ENCODE measurements at regions not wholly inside any gene's neighbourhood (a gene's known extent, or its start where the extent isn't known, plus 50 kb on each side); places are given as distances from the start of the nearest gene placed in this dataset.

GRCh38 chr13:64674126-64674525 is 2556.0 kb downstream of the PCDH9 start:
- WGBS, 3 donors, result 58 to 78% (median 68%) methylated on average over 2 of the region's 2 CpGs
- Histone ChIP-seq H3K27ac (ENCODE audit: low read depth in 1 of 3, low read length in 2 of 3) (no peak overlapping the region), H3K9me3 (ENCODE audit: control insufficient read depth in 2 of 2, insufficient read depth in 1 of 2, low read depth in 1 of 2, low read length in 1 of 2) (no peaks in the 10 kb centered on the region), H3K27me3 (ENCODE audit: control insufficient read depth in 3 of 3, insufficient read depth in 3 of 3, low read length in 3 of 3) (no peaks in the 10 kb centered on the region), H3K36me3 (ENCODE audit: control insufficient read depth in 3 of 3, insufficient read depth in 2 of 3, low read depth in 1 of 3, low read length in 3 of 3) (no peaks in the 10 kb centered on the region), H3K4me3 (ENCODE audit: low read depth in 1 of 3, low read length in 3 of 3) (no peak overlapping the region), H3K4me1 (ENCODE audit: control insufficient read depth in 3 of 3, insufficient read depth in 2 of 3, low read depth in 1 of 3, low read length in 2 of 3) (no peaks in the 10 kb centered on the region)
- DNase-seq (no peak), FAIRE-seq (no peak)

DNA sequence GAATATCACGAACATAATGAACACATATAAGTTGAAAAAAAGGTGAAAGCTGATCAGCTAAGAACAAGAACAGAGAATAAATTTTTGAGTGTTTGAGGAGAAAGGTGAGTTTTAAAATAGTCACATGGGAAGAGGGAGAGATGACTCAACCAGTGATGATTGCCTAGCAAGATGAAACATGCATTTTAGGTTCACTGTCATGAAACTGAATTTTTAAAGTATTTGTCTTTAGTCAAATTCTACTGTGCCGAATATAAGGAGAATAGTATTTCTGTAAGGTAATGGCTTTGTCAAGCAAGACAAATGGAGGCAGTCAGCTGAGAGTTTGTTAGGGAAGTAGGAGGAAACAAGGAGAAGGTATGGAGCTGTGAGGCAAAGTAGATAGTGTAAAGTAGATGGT is 2557.4 kb downstream of the PCDH9 start:
- no peak overlapping the region for H3K4me3 ChIP-seq (ENCODE audit: low read depth in 1 of 3, low read length in 3 of 3)
- no peak for DNase-seq
- H3K27ac ChIP-seq (ENCODE audit: low read depth in 1 of 3, low read length in 2 of 3), result no peak overlapping the region
- H3K27me3 ChIP-seq (ENCODE audit: control insufficient read depth in 3 of 3, insufficient read depth in 3 of 3, low read length in 3 of 3), result no peaks in the 10 kb centered on the region
- WGBS, 3 donors, result 78 to 88% (median 78%) methylated on average over 2 of the region's 2 CpGs
- H3K4me1 ChIP-seq (ENCODE audit: control insufficient read depth in 3 of 3, insufficient read depth in 2 of 3, low read depth in 1 of 3, low read length in 2 of 3), result no peaks in the 10 kb centered on the region
- FAIRE-seq, result no peak
- H3K9me3 ChIP-seq (ENCODE audit: control insufficient read depth in 2 of 2, insufficient read depth in 1 of 2, low read depth in 1 of 2, low read length in 1 of 2), result no peaks in the 10 kb centered on the region
- H3K36me3 ChIP-seq (ENCODE audit: control insufficient read depth in 3 of 3, insufficient read depth in 2 of 3, low read depth in 1 of 3, low read length in 3 of 3), result no peaks in the 10 kb centered on the region

DNA sequence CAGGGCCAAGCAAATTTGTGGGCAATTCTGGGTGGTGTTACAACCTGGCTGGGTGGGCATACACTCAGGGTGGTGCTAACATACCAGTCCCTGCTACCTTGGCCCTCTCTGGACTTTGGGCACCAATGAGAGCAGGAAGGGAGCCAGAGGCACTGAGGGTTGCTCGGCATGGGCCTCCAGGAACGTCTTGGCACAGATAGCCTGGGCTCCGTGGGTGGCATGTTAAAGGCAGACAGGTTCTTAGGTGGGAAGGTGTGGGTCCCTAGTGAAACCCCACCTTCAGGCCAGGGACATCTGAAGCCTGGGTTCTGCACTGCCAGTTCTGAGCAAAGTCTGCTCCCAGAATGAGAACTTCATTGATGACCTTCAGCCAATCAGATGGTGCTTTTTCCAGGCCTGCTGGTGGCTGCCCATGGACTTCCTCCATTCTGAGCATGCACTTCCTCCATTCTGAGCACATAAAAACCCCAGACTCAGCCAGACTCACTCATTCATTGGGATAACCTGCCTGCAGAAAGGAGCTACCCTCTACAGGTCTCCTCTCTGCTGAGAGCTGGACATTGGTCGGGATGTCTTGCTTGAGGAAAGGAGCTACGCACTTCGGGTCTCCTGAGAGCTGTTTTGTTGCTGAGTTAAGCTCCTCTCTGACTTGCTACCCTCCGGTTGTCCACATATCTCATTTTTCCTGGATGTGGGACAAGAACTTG is 2567.1 kb downstream of the PCDH9 start:
- no peaks in the 10 kb centered on the region for H3K36me3 ChIP-seq (ENCODE audit: control insufficient read depth in 3 of 3, insufficient read depth in 2 of 3, low read depth in 1 of 3, low read length in 3 of 3)
- no peaks in the 10 kb centered on the region for H3K4me1 ChIP-seq (ENCODE audit: control insufficient read depth in 3 of 3, insufficient read depth in 2 of 3, low read depth in 1 of 3, low read length in 2 of 3)
- H3K9me3 ChIP-seq (ENCODE audit: control insufficient read depth in 2 of 2, insufficient read depth in 1 of 2, low read depth in 1 of 2, low read length in 1 of 2), result peaks cover 0 to 16% of the 10 kb centered on the region in 2 donors
- no peak for FAIRE-seq
- WGBS, 3 donors, result 82 to 84% (median 82%) methylated on average over 7 of the region's 7 CpGs
- H3K27me3 ChIP-seq (ENCODE audit: control insufficient read depth in 3 of 3, insufficient read depth in 3 of 3, low read length in 3 of 3), result no peaks in the 10 kb centered on the region
- no peak overlapping the region for H3K27ac ChIP-seq (ENCODE audit: low read depth in 1 of 3, low read length in 2 of 3)
- DNase-seq, result no peak
- H3K4me3 ChIP-seq (ENCODE audit: low read depth in 1 of 3, low read length in 3 of 3), result no peak overlapping the region

DNA sequence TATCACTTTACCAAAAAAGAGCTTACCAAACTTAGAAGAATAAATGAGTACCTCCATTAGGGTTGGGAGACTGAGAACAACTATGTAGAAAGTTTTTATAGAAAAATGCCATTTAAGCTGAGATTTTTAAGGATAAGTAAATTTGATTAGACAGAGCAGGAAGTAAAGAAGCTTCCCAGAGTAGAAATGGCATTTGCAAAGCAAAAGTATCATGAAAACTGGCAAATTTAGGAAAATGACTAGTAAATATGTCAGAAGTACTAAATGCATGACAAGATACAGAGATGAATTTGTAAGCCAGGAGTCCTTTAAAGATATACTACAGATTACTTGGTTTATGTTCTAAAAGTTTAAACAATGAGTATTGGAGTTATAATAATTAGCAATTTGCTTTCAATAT is 2581.8 kb downstream of the PCDH9 start:
- Histone ChIP-seq H3K36me3 (ENCODE audit: control insufficient read depth in 3 of 3, insufficient read depth in 2 of 3, low read depth in 1 of 3, low read length in 3 of 3) (no peaks in the 10 kb centered on the region), H3K4me3 (ENCODE audit: low read depth in 1 of 3, low read length in 3 of 3) (no peak overlapping the region), H3K9me3 (ENCODE audit: control insufficient read depth in 2 of 2, insufficient read depth in 1 of 2, low read depth in 1 of 2, low read length in 1 of 2) (no peaks in the 10 kb centered on the region), H3K27ac (ENCODE audit: low read depth in 1 of 3, low read length in 2 of 3) (no peak overlapping the region), H3K4me1 (ENCODE audit: control insufficient read depth in 3 of 3, insufficient read depth in 2 of 3, low read depth in 1 of 3, low read length in 2 of 3) (no peaks in the 10 kb centered on the region), H3K27me3 (ENCODE audit: control insufficient read depth in 3 of 3, insufficient read depth in 3 of 3, low read length in 3 of 3) (no peaks in the 10 kb centered on the region)
- FAIRE-seq (no peak), DNase-seq (no peak)

GRCh38 chr13:64643066-64643465 is 2587.1 kb downstream of the PCDH9 start:
- Histone ChIP-seq H3K9me3 (ENCODE audit: control insufficient read depth in 2 of 2, insufficient read depth in 1 of 2, low read depth in 1 of 2, low read length in 1 of 2) (no peaks in the 10 kb centered on the region), H3K36me3 (ENCODE audit: control insufficient read depth in 3 of 3, insufficient read depth in 2 of 3, low read depth in 1 of 3, low read length in 3 of 3) (no peaks in the 10 kb centered on the region), H3K27me3 (ENCODE audit: control insufficient read depth in 3 of 3, insufficient read depth in 3 of 3, low read length in 3 of 3) (no peaks in the 10 kb centered on the region), H3K4me3 (ENCODE audit: low read depth in 1 of 3, low read length in 3 of 3) (no peak overlapping the region), H3K27ac (ENCODE audit: low read depth in 1 of 3, low read length in 2 of 3) (no peak overlapping the region), H3K4me1 (ENCODE audit: control insufficient read depth in 3 of 3, insufficient read depth in 2 of 3, low read depth in 1 of 3, low read length in 2 of 3) (no peaks in the 10 kb centered on the region)
- no peak for DNase-seq
- FAIRE-seq, result no peak
- WGBS, 3 donors, result 39 to 65% (median 42%) methylated on average over 2 of the region's 2 CpGs

- no peaks in the 10 kb centered on the region for H3K27me3 ChIP-seq (ENCODE audit: control insufficient read depth in 3 of 3, insufficient read depth in 3 of 3, low read length in 3 of 3)
- H3K36me3 ChIP-seq (ENCODE audit: control insufficient read depth in 3 of 3, insufficient read depth in 2 of 3, low read depth in 1 of 3, low read length in 3 of 3), result no peaks in the 10 kb centered on the region
- H3K4me1 ChIP-seq (ENCODE audit: control insufficient read depth in 3 of 3, insufficient read depth in 2 of 3, low read depth in 1 of 3, low read length in 2 of 3), result no peaks in the 10 kb centered on the region
- H3K9me3 ChIP-seq (ENCODE audit: control insufficient read depth in 2 of 2, insufficient read depth in 1 of 2, low read depth in 1 of 2, low read length in 1 of 2), result no peaks in the 10 kb centered on the region
- H3K27ac ChIP-seq (ENCODE audit: low read depth in 1 of 3, low read length in 2 of 3), result no peak overlapping the region
- no peak overlapping the region for H3K4me3 ChIP-seq (ENCODE audit: low read depth in 1 of 3, low read length in 3 of 3)
- DNase-seq (no peak), FAIRE-seq (no peak)
- 5 to 40% (median 19%) methylated on average over 2 of the region's 2 CpGs for WGBS, 3 donors
These were observed 2590.1 kb downstream of the PCDH9 start for GRCh38 chr13:64640002-64640401.

GRCh38 chr13:64639206-64639605 is 2590.9 kb downstream of the PCDH9 start:
- Histone ChIP-seq H3K27ac (ENCODE audit: low read depth in 1 of 3, low read length in 2 of 3) (no peak overlapping the region), H3K4me1 (ENCODE audit: control insufficient read depth in 3 of 3, insufficient read depth in 2 of 3, low read depth in 1 of 3, low read length in 2 of 3) (no peaks in the 10 kb centered on the region), H3K36me3 (ENCODE audit: control insufficient read depth in 3 of 3, insufficient read depth in 2 of 3, low read depth in 1 of 3, low read length in 3 of 3) (no peaks in the 10 kb centered on the region), H3K9me3 (ENCODE audit: control insufficient read depth in 2 of 2, insufficient read depth in 1 of 2, low read depth in 1 of 2, low read length in 1 of 2) (no peaks in the 10 kb centered on the region), H3K27me3 (ENCODE audit: control insufficient read depth in 3 of 3, insufficient read depth in 3 of 3, low read length in 3 of 3) (no peaks in the 10 kb centered on the region), H3K4me3 (ENCODE audit: low read depth in 1 of 3, low read length in 3 of 3) (no peak overlapping the region)
- DNase-seq, result no peak
- WGBS, 3 donors, result 56 to 81% (median 61%) methylated on average over 3 of the region's 3 CpGs
- no peak for FAIRE-seq

GRCh38 chr13:64633948-64634347 is 2596.2 kb downstream of the PCDH9 start:
- H3K9me3 ChIP-seq (ENCODE audit: control insufficient read depth in 2 of 2, insufficient read depth in 1 of 2, low read depth in 1 of 2, low read length in 1 of 2), result no peaks in the 10 kb centered on the region
- 21 to 48% (median 42%) methylated on average over 1 of the region's 1 CpG for WGBS, 3 donors
- no peaks in the 10 kb centered on the region for H3K36me3 ChIP-seq (ENCODE audit: control insufficient read depth in 3 of 3, insufficient read depth in 2 of 3, low read depth in 1 of 3, low read length in 3 of 3)
- no peaks in the 10 kb centered on the region for H3K4me1 ChIP-seq (ENCODE audit: control insufficient read depth in 3 of 3, insufficient read depth in 2 of 3, low read depth in 1 of 3, low read length in 2 of 3)
- no peaks in the 10 kb centered on the region for H3K27me3 ChIP-seq (ENCODE audit: control insufficient read depth in 3 of 3, insufficient read depth in 3 of 3, low read length in 3 of 3)
- DNase-seq (no peak), FAIRE-seq (no peak)
- no peak overlapping the region for H3K27ac ChIP-seq (ENCODE audit: low read depth in 1 of 3, low read length in 2 of 3)
- no peak overlapping the region for H3K4me3 ChIP-seq (ENCODE audit: low read depth in 1 of 3, low read length in 3 of 3)

GRCh38 chr13:64627654-64628053 is 2602.5 kb downstream of the PCDH9 start:
- FAIRE-seq, result no peak
- Histone ChIP-seq H3K27ac (ENCODE audit: low read depth in 1 of 3, low read length in 2 of 3) (no peak overlapping the region), H3K27me3 (ENCODE audit: control insufficient read depth in 3 of 3, insufficient read depth in 3 of 3, low read length in 3 of 3) (no peaks in the 10 kb centered on the region)

More at GRCh38 chr13:64627654-64628053, 2602.5 kb downstream of the PCDH9 start:
- Histone ChIP-seq H3K4me1 (ENCODE audit: control insufficient read depth in 3 of 3, insufficient read depth in 2 of 3, low read depth in 1 of 3, low read length in 2 of 3) (no peaks in the 10 kb centered on the region), H3K4me3 (ENCODE audit: low read depth in 1 of 3, low read length in 3 of 3) (no peak overlapping the region), H3K36me3 (ENCODE audit: control insufficient read depth in 3 of 3, insufficient read depth in 2 of 3, low read depth in 1 of 3, low read length in 3 of 3) (no peaks in the 10 kb centered on the region), H3K9me3 (ENCODE audit: control insufficient read depth in 2 of 2, insufficient read depth in 1 of 2, low read depth in 1 of 2, low read length in 1 of 2) (no peaks in the 10 kb centered on the region)
- 30 to 50% (median 44%) methylated on average over 1 of the region's 1 CpG for WGBS, 3 donors
- no peak for DNase-seq
